ENCODE measurements at regions not wholly inside any gene's neighbourhood (a gene's known extent, or its start where the extent isn't known, plus 50 kb on each side); places are given as distances from the start of the nearest gene placed in this dataset.
"Not testable (repeated sequence)": the region's sequence is repeated elsewhere in the genome, so short reads cannot be mapped to it uniquely, and the experiment has no call there.

GRCh38 chr6:60893374-60893773 lies 1392.7 kb downstream of the KHDRBS2 start:
- H3K79me1 ChIP-seq (ENCODE audit: low read length); H3K4ac ChIP-seq (ENCODE audit: low read depth, low read length); H3K4me1 ChIP-seq (ENCODE audit: control insufficient read depth in 1 of 2, insufficient read depth in 2 of 2, low read length in 2 of 2); H3K14ac ChIP-seq (ENCODE audit: low read length); H3K79me2 ChIP-seq (ENCODE audit: control insufficient read depth, insufficient read depth, low read length, poor library complexity); DNase-seq; H4K91ac ChIP-seq (ENCODE audit: low read depth, low read length); H3K27me3 ChIP-seq (ENCODE audit: insufficient read depth, low read length); H2BK5ac ChIP-seq (ENCODE audit: low read depth, low read length, poor library complexity); H4K8ac ChIP-seq (ENCODE audit: low read depth, low read length); H4K12ac ChIP-seq (ENCODE audit: low read depth, low read length); H2BK12ac ChIP-seq (ENCODE audit: low read length); H2AK5ac ChIP-seq (ENCODE audit: low read length); H2AFZ ChIP-seq (ENCODE audit: insufficient read depth, low read length, poor library complexity); H3K9ac ChIP-seq (ENCODE audit: low read length); H2BK120ac ChIP-seq (ENCODE audit: insufficient read depth, low read length, poor library complexity); H3K18ac ChIP-seq (ENCODE audit: low read length); H3K4me3 ChIP-seq (ENCODE audit: low read depth, low read length); H3K9me3 ChIP-seq (ENCODE audit: insufficient read depth, low read depth, low read length); H3K36me3 ChIP-seq (ENCODE audit: control insufficient read depth in 1 of 2, insufficient read depth in 2 of 2, low read length in 2 of 2); H3K27ac ChIP-seq (ENCODE audit: low read depth, low read length); H3K23ac ChIP-seq (ENCODE audit: low read length); H3K4me2 ChIP-seq (ENCODE audit: low read length): not testable (repeated sequence)
- WGBS (ENCODE audit: extremely low coverage, insufficient coverage, insufficient read length) = no CpG with 5 or more reads among the region's 1 CpG

DNA sequence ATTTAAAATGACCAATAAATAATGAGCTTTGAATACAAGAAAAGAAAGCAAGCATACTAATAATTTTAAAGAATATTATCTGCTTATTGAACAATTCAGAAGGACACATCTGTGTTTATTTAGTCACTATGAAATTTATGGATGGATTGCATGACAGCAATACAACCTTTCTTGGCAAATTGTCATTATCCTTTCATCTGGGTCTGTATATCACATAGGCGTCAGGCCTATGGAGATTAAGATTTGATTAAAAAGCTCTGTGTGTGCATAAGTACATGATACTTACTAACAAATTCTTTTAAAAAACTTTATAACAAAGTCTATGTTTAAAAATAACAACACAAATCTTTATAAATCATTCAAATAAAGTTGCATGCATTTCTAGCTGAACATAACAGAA lies 1394.4 kb downstream of the KHDRBS2 start:
- Histone ChIP-seq H3K36me3 (ENCODE audit: control insufficient read depth in 1 of 2, insufficient read depth in 2 of 2, low read length in 2 of 2) (no peaks in the 10 kb centered on the region), H4K8ac (ENCODE audit: low read depth, low read length) (no peak overlapping the region), H2BK120ac (ENCODE audit: insufficient read depth, low read length, poor library complexity) (no peak overlapping the region), H3K23ac (ENCODE audit: low read length) (no peak overlapping the region), H2AK5ac (ENCODE audit: low read length) (no peak overlapping the region), H3K14ac (ENCODE audit: low read length) (no peak overlapping the region), H2AFZ (ENCODE audit: insufficient read depth, low read length, poor library complexity) (no peak overlapping the region), H3K4me2 (ENCODE audit: low read length) (no peak overlapping the region), H3K9me3 (ENCODE audit: insufficient read depth, low read depth, low read length) (no peaks in the 10 kb centered on the region), H2BK5ac (ENCODE audit: low read depth, low read length, poor library complexity) (no peak overlapping the region), H3K4me1 (ENCODE audit: control insufficient read depth in 1 of 2, insufficient read depth in 2 of 2, low read length in 2 of 2) (no peaks in the 10 kb centered on the region), H4K12ac (ENCODE audit: low read depth, low read length) (no peak overlapping the region), H3K18ac (ENCODE audit: low read length) (no peak overlapping the region), H3K4ac (ENCODE audit: low read depth, low read length) (no peak overlapping the region), H3K79me2 (ENCODE audit: control insufficient read depth, insufficient read depth, low read length, poor library complexity) (no peaks in the 10 kb centered on the region), H3K27ac (ENCODE audit: low read depth, low read length) (no peak overlapping the region), H3K9ac (ENCODE audit: low read length) (no peak overlapping the region), H2BK12ac (ENCODE audit: low read length) (no peak overlapping the region), H3K79me1 (ENCODE audit: low read length) (no peaks in the 10 kb centered on the region), H3K27me3 (ENCODE audit: insufficient read depth, low read length) (no peaks in the 10 kb centered on the region), H4K91ac (ENCODE audit: low read depth, low read length) (no peak overlapping the region), H3K4me3 (ENCODE audit: low read depth, low read length) (no peak overlapping the region)
- DNase-seq = no peak
- no CpG with 5 or more reads among the region's 1 CpG for WGBS (ENCODE audit: extremely low coverage, insufficient coverage, insufficient read length)

GRCh38 chr6:60877396-60877795 lies 1408.6 kb downstream of the KHDRBS2 start:
- H3K18ac ChIP-seq (ENCODE audit: low read length); H2BK120ac ChIP-seq (ENCODE audit: insufficient read depth, low read length, poor library complexity): not testable (repeated sequence)

GRCh38 chr6:60870779-60871178 lies 1415.2 kb downstream of the KHDRBS2 start:
- not testable (repeated sequence) for H3K9ac ChIP-seq (ENCODE audit: low read length); H4K12ac ChIP-seq (ENCODE audit: low read depth, low read length); H3K4me3 ChIP-seq (ENCODE audit: low read depth, low read length); H3K14ac ChIP-seq (ENCODE audit: low read length); H3K18ac ChIP-seq (ENCODE audit: low read length); H3K79me2 ChIP-seq (ENCODE audit: control insufficient read depth, insufficient read depth, low read length, poor library complexity); H2BK5ac ChIP-seq (ENCODE audit: low read depth, low read length, poor library complexity); H3K9me3 ChIP-seq (ENCODE audit: insufficient read depth, low read depth, low read length); H3K27ac ChIP-seq (ENCODE audit: low read depth, low read length); H2AFZ ChIP-seq (ENCODE audit: insufficient read depth, low read length, poor library complexity); H3K27me3 ChIP-seq (ENCODE audit: insufficient read depth, low read length); H2BK12ac ChIP-seq (ENCODE audit: low read length); H2BK120ac ChIP-seq (ENCODE audit: insufficient read depth, low read length, poor library complexity); H3K79me1 ChIP-seq (ENCODE audit: low read length); H4K91ac ChIP-seq (ENCODE audit: low read depth, low read length); DNase-seq; H3K23ac ChIP-seq (ENCODE audit: low read length); H3K36me3 ChIP-seq (ENCODE audit: control insufficient read depth in 1 of 2, insufficient read depth in 2 of 2, low read length in 2 of 2); H4K8ac ChIP-seq (ENCODE audit: low read depth, low read length); H3K4me1 ChIP-seq (ENCODE audit: control insufficient read depth in 1 of 2, insufficient read depth in 2 of 2, low read length in 2 of 2); H3K4me2 ChIP-seq (ENCODE audit: low read length); H2AK5ac ChIP-seq (ENCODE audit: low read length); H3K4ac ChIP-seq (ENCODE audit: low read depth, low read length)
- no CpG with 5 or more reads among the region's 4 CpGs for whole genome bisulfite sequencing (ENCODE audit: extremely low coverage, insufficient coverage, insufficient read length)

More at GRCh38 chr6:60877396-60877795, 1408.6 kb downstream of the KHDRBS2 start:
- H3K9ac ChIP-seq (ENCODE audit: low read length); H4K8ac ChIP-seq (ENCODE audit: low read depth, low read length); H3K4me3 ChIP-seq (ENCODE audit: low read depth, low read length); H4K91ac ChIP-seq (ENCODE audit: low read depth, low read length); H2AFZ ChIP-seq (ENCODE audit: insufficient read depth, low read length, poor library complexity); H3K79me2 ChIP-seq (ENCODE audit: control insufficient read depth, insufficient read depth, low read length, poor library complexity); H3K23ac ChIP-seq (ENCODE audit: low read length); DNase-seq; H3K36me3 ChIP-seq (ENCODE audit: control insufficient read depth in 1 of 2, insufficient read depth in 2 of 2, low read length in 2 of 2); H4K12ac ChIP-seq (ENCODE audit: low read depth, low read length); H3K4ac ChIP-seq (ENCODE audit: low read depth, low read length); H3K27me3 ChIP-seq (ENCODE audit: insufficient read depth, low read length); H3K9me3 ChIP-seq (ENCODE audit: insufficient read depth, low read depth, low read length); H3K4me1 ChIP-seq (ENCODE audit: control insufficient read depth in 1 of 2, insufficient read depth in 2 of 2, low read length in 2 of 2); H2BK5ac ChIP-seq (ENCODE audit: low read depth, low read length, poor library complexity); H2BK12ac ChIP-seq (ENCODE audit: low read length); H3K27ac ChIP-seq (ENCODE audit: low read depth, low read length); H3K14ac ChIP-seq (ENCODE audit: low read length); H3K79me1 ChIP-seq (ENCODE audit: low read length); H3K4me2 ChIP-seq (ENCODE audit: low read length); H2AK5ac ChIP-seq (ENCODE audit: low read length): not testable (repeated sequence)
- WGBS (ENCODE audit: extremely low coverage, insufficient coverage, insufficient read length) = no CpG with 5 or more reads among the region's 3 CpGs

Measured in trophoblast cell (in vitro differentiated cells and primary cell).